Effector memory CD4-positive, alpha-beta T cell (primary cell): ENCODE measurements at regions not wholly inside any gene's neighbourhood (a gene's known extent, or its start where the extent isn't known, plus 50 kb on each side); places are given as distances from the start of the nearest gene placed in this dataset.

Source experiments
- DNase-seq, 3 donors: peaks; one replicate each; pipeline ENCODE4 v3.0.0-alpha.2; 2020
- H3K27ac ChIP-seq: 2 replicates; pipeline ENCODE4 v1.7.0; 2013; ENCODE audit warnings: mild to moderate bottlenecking, low read length, moderate library complexity; ENCODE audit not compliant: insufficient read depth, poor library complexity, severe bottlenecking
- H3K27me3 ChIP-seq: replicated peaks from 2 replicates; pipeline ENCODE4 v1.7.0; 2013; ENCODE audit warnings: mild to moderate bottlenecking, low read length; ENCODE audit not compliant: insufficient read depth, control insufficient read depth, poor library complexity, severe bottlenecking
- H3K36me3 ChIP-seq: 2 replicates; pipeline ENCODE4 v1.7.0; 2013; ENCODE audit warnings: mild to moderate bottlenecking, low read length, moderate library complexity; ENCODE audit not compliant: control insufficient read depth, insufficient read depth
- H3K4me1 ChIP-seq: 2 replicates; pipeline ENCODE4 v1.7.0; 2013; ENCODE audit warnings: low read length, mild to moderate bottlenecking; ENCODE audit not compliant: control insufficient read depth, insufficient read depth, poor library complexity, severe bottlenecking
- H3K4me3 ChIP-seq: 2 replicates; pipeline ENCODE4 v1.7.0; 2013; ENCODE audit warnings: low read length, low read depth, mild to moderate bottlenecking; ENCODE audit not compliant: insufficient read depth, poor library complexity, severe bottlenecking
- H3K9me3 ChIP-seq: 2 replicates; pipeline ENCODE4 v1.7.0; 2013; ENCODE audit warnings: mild to moderate bottlenecking, low read length, moderate library complexity; ENCODE audit not compliant: control insufficient read depth

DNA sequence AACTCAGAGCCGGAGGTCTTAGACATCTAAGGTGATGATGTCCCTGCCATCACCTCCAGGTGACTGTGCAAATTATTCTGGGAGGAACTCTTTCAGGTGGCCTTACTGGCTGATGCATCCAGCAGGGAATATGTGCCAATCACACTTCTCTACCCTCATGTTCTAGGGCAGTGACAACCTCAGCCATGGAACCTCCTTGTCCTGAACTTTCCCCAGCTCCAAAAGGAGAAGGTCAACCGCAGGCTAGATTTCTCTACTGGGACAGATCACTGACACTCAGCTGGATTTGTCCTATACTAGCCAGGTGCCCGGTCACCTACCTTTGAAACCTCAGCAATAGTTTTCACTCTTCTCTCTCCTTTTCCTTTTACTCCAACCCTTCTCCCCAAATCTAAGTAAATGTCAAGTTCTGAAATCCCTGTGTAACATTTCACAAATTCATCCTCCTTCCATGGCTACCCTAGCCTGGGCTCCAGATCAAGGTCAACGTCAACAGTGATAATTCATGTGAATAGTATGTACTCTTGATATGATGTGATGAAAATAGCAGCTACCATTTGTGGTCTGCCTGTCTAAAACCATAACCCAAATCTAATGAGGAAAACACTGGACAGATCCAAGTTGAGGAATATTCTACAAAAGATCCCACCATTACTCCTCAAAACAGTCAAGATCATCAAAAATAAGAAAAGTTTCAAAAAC is 115.0 kb upstream of the EGLN3 start:
- H3K27ac ChIP-seq: no peak overlapping the region
- H3K27me3 ChIP-seq: no peaks in the 10 kb centered on the region
- no peaks in the 10 kb centered on the region for H3K36me3 ChIP-seq
- DNase-seq: no peak
- no peaks in the 10 kb centered on the region for H3K9me3 ChIP-seq
- no peak overlapping the region for H3K4me3 ChIP-seq
- H3K4me1 ChIP-seq: no peaks in the 10 kb centered on the region

DNA sequence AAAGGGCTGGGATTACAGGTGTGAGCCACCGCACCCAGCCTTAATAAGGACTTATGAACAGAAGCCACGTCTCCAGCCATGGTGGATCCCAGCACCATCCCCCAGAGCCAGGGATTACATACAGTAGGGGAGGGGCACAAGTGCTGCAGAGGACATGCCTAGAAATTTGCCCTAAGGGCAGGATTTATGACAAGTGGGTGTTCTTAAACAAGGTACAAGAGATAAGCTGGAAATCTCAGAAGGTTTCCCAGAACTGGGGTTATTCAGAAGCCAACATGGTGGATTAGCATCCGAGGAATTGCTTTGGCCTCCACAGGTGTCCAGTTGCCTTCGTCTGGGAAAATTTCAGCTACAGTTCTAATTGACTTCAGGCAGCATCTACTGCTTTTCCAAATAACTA is 114.4 kb upstream of the EGLN3 start:
- Histone ChIP-seq H3K4me3 (no peak overlapping the region), H3K9me3 (no peaks in the 10 kb centered on the region), H3K36me3 (no peaks in the 10 kb centered on the region), H3K27me3 (no peaks in the 10 kb centered on the region), H3K27ac (no peak overlapping the region), H3K4me1 (no peaks in the 10 kb centered on the region)
- DNase-seq: no peak

DNA sequence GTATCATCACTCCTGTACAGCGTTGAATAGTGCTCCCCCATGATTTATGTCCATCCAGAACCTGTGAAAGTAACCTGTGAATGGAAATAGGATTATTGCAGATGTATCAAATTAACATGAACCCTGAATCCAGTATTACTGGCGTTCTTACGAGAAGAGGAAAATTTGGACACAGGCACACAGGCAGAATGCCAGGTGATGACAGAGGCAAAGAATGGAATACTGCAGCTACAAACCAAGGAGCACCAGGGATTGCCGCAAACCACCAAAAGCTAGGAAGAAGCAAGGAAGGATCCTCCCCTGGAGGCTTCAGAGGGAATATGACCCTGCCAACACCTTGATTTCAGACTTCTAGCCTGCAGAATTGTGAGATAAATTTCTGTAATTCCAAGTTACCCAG is 113.5 kb upstream of the EGLN3 start:
- no peak for DNase-seq
- Histone ChIP-seq H3K27me3 (no peaks in the 10 kb centered on the region), H3K27ac (no peak overlapping the region), H3K36me3 (no peaks in the 10 kb centered on the region), H3K4me3 (no peak overlapping the region), H3K4me1 (peaks cover 3% of the 10 kb centered on the region), H3K9me3 (no peaks in the 10 kb centered on the region)

DNA sequence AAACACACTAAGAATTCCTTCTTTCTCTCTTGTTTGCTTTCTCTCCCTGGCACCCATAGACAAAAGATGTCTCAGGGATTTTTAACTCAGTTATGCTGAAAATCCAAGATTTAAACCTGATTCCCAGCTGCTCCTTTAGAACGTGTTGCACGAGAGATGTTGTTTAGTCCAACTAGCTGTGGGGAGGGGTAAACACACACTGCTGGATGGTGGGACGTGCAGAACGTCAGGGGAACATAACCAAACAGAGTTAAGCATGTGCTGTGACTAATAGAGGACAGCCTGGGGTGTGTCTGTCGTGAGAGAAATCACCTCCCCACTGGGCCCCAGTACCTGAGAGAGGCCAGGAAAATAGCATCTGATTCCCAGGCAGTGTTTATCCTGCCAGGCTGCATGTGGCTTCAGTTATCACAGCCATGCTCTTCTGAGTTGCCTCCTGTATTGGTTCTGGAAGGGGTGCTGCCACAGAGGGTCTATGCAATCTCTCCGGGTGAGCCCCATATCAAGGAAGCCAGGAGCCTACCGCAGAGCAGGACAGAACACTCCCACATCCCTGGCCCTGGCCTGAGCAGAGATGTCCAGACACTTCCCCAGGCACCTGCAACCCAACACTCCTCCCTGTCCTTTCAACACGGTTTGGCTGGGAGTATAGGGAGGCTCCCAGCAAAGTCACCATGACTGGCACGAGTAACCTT is 112.7 kb upstream of the EGLN3 start:
- H3K4me1 ChIP-seq: peaks cover 3% of the 10 kb centered on the region
- no peak overlapping the region for H3K4me3 ChIP-seq
- no peaks in the 10 kb centered on the region for H3K9me3 ChIP-seq
- H3K27ac ChIP-seq: no peak overlapping the region
- H3K36me3 ChIP-seq: no peaks in the 10 kb centered on the region
- no peaks in the 10 kb centered on the region for H3K27me3 ChIP-seq
- no peak for DNase-seq

DNA sequence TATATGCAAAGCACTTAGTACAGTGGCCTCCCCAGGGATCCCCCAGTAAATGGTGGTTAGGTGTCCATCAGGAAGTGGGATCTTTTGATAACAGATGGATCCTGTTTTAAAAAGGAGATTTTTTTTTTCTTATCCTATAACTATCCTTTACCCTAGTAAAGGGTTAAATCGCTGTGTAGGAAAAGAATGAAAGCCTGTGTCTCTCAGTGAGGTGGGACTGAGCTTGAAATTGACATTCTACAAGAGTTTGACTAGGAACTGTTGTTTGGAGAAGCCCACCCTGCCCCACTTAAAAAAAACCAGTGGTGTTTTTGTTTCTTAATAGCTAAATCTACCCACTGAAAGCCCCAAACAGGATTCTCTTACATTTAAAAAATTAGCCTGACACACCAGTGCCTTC is 112.2 kb upstream of the EGLN3 start:
- no peak for DNase-seq
- Histone ChIP-seq H3K4me1 (peaks cover 3% of the 10 kb centered on the region), H3K4me3 (no peak overlapping the region), H3K27me3 (no peaks in the 10 kb centered on the region), H3K27ac (no peak overlapping the region), H3K36me3 (no peaks in the 10 kb centered on the region), H3K9me3 (no peaks in the 10 kb centered on the region)

DNA sequence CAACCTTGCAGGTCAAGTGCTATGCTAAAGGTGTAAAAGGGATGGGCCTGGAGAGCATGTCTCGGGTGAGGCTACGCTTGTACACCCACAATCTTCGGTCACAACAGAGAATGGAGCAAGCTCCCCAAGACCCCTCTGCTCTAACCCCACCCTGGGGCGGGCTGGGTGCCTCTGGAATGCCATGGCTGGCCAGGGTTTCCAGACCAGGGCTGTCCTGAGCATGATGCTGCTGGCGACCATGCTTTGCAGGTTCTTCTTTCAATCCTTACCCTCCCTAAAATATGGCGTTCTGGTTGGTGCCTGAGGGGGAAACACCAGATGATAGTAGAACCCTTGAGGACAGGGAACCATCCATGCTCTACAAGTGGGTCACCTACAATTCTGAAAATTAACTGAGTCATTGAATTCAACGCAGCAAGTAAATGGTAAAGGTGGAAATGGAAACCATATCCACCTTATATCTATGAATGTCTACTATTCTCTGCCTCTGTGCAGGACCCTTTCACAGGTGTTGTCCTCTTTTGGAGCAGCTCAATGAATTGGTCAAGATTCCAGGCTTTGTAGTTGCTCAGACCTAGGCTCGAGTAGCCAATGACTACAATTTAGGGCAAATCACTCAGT is 111.6 kb upstream of the EGLN3 start:
- Histone ChIP-seq H3K36me3 (no peaks in the 10 kb centered on the region), H3K27ac (no peak overlapping the region), H3K27me3 (no peaks in the 10 kb centered on the region), H3K9me3 (no peaks in the 10 kb centered on the region), H3K4me1 (peaks cover 3% of the 10 kb centered on the region), H3K4me3 (no peak overlapping the region)
- DNase-seq: no peak

DNA sequence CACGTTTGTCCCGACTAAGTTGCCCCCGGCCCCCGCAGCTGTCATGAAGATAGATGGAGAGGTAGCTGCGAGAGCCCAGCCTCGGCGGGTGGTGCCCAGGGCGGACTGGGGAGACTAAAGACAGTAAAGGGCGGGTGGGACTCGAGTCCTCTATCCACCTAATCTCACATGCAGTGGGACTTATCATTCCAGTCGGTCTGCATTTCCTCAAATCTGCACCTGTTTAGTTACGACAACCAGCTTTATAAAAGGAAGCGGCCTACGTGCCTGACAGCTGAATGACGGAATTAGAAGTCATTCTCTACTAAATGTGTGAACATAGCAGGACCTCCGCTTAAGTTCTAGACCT is 109.8 kb upstream of the EGLN3 start:
- Histone ChIP-seq H3K36me3 (no peaks in the 10 kb centered on the region), H3K9me3 (no peaks in the 10 kb centered on the region), H3K4me1 (peaks cover 3% of the 10 kb centered on the region), H3K27ac (no peak overlapping the region), H3K4me3 (peak overlapping the region; percentile 61), H3K27me3 (no peaks in the 10 kb centered on the region)
- DNase-seq: no peak

DNA sequence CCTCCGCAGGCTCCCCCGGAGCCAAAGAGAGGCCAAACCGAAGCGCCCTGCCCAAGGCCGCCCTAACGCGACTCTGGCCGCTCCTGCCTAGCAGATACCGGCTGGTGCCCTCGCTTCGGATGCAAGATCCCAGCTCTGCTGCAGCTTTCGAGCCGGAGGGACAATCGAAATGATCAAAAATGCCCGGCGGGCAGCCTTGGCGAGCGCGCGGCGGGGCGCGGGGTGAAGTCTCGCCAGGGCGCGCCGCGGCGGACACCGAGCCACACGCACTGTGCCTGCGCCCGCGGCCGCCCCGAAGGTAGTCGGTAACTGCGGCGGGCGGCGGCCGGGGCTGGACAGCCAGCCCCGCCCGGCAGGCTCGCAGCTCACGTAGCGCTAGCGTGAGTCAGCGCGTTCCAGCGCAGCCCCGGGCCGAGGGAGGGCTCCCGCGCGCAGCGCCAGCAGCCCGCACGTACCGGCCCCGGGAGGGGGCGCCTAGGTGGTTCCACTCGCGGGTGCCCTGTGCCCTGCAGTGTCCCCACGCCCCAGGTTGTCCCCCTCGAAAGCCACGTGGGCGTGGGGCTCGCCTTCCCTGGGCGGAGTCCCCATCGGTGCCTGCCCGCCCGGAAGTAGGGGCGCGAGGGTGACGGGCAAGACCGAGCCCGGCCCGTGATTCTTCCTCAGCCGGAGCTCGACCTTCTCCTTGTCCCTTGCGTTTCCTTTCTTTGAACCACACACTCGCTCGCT is 109.2 kb upstream of the EGLN3 start:
- H3K4me1 ChIP-seq: peaks cover 3% of the 10 kb centered on the region
- H3K4me3 ChIP-seq: peak overlapping the region; percentile 61
- DNase-seq: peak; percentile 2 to 34 (median 16)
- no peaks in the 10 kb centered on the region for H3K9me3 ChIP-seq
- H3K27me3 ChIP-seq: no peaks in the 10 kb centered on the region
- H3K27ac ChIP-seq: no peak overlapping the region
- no peaks in the 10 kb centered on the region for H3K36me3 ChIP-seq

DNA sequence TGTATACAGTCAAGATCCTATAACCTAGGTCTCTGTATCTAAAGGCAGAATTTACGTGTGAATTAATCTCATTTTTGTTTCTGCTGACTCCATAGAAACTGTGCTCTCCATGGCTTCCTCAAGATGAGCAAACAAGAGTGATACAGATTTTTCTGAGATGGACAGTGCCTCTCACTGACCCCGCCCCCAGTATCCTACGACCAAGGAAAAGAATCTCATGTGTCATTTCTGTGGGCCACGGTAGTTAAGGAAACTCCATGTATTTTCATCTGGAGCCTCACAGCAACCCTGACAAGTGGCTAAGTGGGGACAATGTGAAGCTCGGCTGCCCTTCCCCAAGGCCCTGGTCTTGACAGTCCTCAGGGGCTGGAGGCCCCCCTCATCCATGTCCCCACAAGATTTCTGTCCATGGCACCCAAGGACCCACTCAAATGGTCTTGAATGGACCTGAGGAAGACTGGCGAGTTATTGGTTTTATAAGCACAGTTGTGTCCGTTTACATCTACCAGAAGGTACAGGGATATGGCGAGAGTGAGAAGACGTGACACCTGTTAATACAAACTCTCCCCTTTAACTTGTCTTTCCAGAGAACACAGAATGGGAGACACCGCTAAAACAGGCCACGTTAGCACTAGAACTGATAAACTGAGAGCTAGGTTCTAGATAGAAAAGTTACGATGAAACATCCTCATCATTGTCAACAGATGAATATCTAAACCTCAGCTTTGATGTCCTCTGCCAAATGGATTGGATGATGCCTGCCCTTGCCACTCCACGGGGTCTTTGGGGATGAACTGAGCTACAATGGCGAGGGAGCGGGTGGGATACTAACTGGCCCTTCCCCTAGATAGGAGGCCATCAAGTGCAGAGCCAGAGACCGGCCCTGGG is 108.4 kb upstream of the EGLN3 start:
- Histone ChIP-seq H3K9me3 (no peaks in the 10 kb centered on the region), H3K27me3 (no peaks in the 10 kb centered on the region), H3K27ac (no peak overlapping the region), H3K4me3 (peak overlapping the region; percentile 61), H3K36me3 (no peaks in the 10 kb centered on the region), H3K4me1 (peaks cover 3% of the 10 kb centered on the region)
- no peak for DNase-seq
